HG03575 (cell line): ENCODE measurements at regions not wholly inside any gene's neighbourhood (a gene's known extent, or its start where the extent isn't known, plus 50 kb on each side); places are given as distances from the start of the nearest gene placed in this dataset.

ENCODE experiments used
- ATAC-seq: cut with Tn5 transposase; IDR thresholded peaks from one replicate; pipeline ENCODE4 v1.9.1; 2021; ENCODE audit not compliant: unreplicated experiment, insufficient number of reproducible peaks, low FRiP score; ENCODE audit errors: extremely low read depth

DNA sequence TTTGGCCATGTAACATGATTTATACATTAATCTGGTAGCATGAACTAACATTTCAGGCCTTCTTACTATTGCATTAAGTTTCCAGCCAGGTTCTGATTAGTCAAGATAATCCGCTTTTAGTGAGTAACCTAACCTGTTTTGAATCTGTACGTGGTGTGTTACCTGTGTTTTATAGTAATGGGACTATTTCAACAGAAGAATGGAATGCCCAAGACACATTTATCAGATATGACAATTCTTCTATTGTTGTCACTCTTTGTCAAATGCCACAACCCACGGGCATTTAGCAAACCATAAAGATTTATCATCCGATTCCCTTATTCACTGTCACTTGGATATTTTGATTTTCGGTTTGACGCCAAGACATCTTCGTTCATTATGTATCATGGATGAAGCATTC lies 117.9 kb downstream of the ETAA1 start:
- ATAC-seq, result no peak

GRCh38 chr2:67515538-67515937 lies 118.4 kb downstream of the ETAA1 start:
- no peak for ATAC-seq

GRCh38 chr2:67516362-67516761 lies 119.2 kb downstream of the ETAA1 start:
- ATAC-seq, result no peak

GRCh38 chr2:67516899-67517530 lies 119.9 kb downstream of the ETAA1 start:
- ATAC-seq, result no peak

GRCh38 chr2:67522148-67522547 lies 125.0 kb downstream of the ETAA1 start:
- no peak for ATAC-seq

DNA sequence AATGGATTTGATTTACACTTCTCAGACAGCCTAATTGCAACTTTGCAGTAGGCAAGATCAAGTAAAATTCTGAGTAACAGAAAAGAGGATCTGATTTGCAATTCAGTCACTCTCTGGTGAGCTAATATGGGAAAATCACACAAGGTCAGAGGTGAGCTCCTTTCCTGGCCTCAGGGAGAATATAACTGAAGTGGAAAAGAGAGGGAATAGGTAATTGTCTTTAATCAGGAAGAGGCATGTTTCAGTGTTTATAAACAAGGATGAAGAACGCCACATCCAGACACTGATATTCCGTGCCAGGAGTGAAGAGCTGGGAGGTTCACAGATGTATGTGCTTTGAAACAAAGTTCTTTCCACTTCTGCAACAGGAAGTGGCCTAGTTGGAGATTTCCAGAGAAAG lies 127.1 kb downstream of the ETAA1 start:
- ATAC-seq, result no peak

DNA sequence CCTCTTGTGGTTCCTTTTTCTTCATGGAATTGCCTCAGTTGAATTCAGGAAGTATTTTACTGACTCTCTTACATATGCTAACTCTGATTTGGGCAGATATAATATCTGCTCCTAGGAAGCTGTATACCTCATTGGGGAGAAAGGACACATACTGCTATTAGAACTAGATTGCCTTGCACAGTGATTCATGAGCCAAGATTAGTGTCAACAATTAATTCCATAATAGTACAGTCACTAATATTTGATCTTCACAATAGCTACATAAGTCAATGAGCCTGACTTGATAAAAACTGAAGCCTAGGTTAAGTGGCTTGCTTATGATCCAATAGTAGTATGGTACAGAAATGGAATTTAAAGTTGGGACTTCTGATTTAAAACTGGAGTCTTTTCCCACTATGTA lies 127.6 kb downstream of the ETAA1 start:
- no peak for ATAC-seq

- ATAC-seq, result no peak
Measured at GRCh38 chr2:67526283-67526682, 129.2 kb downstream of the ETAA1 start.

GRCh38 chr2:67528320-67528719 lies 131.2 kb downstream of the ETAA1 start:
- ATAC-seq, result no peak

- no peak for ATAC-seq
Measured at GRCh38 chr2:67532387-67532786, 135.3 kb downstream of the ETAA1 start.

GRCh38 chr2:67534745-67535144 lies 137.6 kb downstream of the ETAA1 start:
- ATAC-seq, result no peak

DNA sequence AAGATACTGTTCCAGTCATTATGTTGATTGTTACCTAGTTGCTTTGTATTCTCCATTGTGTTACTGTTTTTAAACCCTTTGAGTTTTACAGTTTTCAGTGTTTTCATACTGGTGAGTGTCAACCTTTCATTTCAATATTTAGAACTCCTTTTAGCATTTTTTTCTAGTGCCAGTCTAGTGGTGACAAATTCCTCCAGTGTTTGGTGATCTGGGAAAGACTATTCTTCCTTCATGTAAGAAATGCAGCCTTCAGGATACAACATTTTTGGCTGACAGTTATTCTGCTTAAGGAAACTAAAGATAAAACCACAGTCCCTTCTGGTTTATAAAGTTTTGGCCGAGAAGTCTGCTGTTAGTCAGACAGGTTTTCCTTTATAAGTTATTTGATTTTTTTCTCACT lies 143.8 kb downstream of the ETAA1 start:
- ATAC-seq, result no peak

- ATAC-seq, result no peak
Measured at GRCh38 chr2:67544286-67544685, 147.2 kb downstream of the ETAA1 start.

- no peak for ATAC-seq
Measured at GRCh38 chr2:67548317-67549201, 151.4 kb downstream of the ETAA1 start.

GRCh38 chr2:67559156-67559555 lies 162.0 kb downstream of the ETAA1 start:
- no peak for ATAC-seq

DNA sequence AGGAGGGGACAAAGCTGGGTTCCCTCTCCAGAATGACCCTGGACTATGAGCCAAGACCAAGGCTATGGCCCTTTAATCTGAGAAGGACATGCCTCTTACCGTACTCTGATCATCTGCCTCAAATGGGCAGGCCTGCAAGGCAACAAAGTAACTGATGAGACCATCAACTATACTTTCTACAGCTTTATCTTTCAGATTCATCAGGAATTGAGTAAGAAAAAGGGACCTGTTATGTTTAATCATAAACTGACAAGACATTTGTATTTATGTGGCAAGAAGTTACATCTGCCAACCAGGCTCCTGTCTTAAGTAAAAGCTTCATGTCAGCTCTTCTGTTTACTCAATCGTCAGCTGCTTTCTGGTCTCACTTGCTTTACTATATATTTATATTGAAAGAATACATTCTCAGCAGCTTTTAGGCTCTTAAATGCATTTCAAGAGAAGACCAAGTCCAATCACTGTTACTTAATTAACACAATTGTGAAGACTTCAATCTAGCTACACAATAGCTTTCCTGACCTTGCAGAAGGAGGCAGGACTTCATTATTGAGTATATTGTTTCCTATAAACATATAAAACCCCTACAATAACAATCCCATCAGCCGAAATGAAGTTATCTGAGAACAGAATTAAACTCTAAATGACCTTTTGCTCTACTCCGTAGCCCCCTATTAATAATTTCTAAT lies 163.8 kb downstream of the ETAA1 start:
- no peak for ATAC-seq

DNA sequence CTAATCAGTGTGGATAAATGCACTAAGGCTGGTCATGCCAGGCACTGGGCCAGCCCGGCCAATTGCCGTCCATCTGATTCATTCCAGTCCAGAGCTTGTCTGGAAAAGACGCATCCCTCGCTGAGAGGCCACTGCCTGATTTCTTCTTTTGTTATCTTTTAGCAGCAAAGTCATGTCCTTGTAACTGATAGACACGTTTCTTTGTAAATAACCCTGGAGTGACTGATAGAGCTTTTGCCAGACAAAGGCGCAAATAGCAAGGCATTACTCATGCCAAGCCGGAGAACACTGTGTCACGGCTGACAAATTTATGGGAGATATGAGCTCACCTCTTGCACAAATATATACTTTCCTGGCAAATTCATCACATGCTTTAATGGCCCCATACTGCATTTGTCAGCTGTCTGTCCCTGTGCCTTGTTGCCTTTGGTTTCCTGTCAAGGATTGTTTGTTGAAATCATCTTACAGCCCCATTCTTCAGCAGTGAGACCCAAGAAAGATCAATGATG lies 164.4 kb downstream of the ETAA1 start:
- ATAC-seq, result no peak

DNA sequence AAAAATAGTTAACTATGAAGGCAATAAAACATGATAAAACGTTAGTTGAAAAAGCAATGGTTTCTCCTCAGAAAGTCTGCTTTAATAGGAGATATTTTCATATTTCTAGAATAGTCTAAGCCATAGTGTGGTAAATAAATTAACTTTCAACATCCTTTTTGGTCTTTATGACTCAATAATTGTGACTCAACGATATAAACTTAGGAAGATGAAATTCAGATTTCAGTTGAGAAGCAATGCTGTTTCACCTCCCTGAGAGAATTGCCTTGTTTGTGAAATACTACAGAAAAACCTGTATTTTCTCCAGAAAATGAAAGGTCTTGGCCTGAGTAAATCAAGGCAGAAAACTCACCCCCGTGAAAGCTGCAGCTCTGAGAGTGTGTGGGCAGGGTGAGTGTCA lies 166.9 kb downstream of the ETAA1 start:
- ATAC-seq, result no peak

GRCh38 chr2:67564626-67565025 lies 167.5 kb downstream of the ETAA1 start:
- ATAC-seq, result no peak

DNA sequence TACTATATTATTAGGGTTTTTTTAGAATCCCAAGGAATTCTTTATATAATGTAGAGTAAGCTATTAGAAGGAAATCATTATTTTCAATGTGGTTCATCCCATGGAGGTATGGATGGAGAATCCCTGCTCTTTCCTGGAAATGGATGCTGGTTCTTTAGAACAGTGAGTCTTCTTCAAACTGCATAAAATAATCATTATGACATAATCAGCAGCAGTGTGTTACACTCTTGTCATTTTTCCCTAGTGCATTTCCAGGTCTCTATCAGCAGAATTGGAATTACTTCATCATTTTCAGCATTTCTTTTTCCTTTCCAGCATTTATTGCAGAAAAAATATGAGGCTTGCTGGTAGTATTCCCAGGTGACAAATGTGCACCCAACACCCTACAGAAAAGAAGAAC lies 168.1 kb downstream of the ETAA1 start:
- ATAC-seq, result no peak
